ENCODE measurements at regions not wholly inside any gene's neighbourhood (a gene's known extent, or its start where the extent isn't known, plus 50 kb on each side); places are given as distances from the start of the nearest gene placed in this dataset.
"Not testable (repeated sequence)": the region's sequence is repeated elsewhere in the genome, so short reads cannot be mapped to it uniquely, and the experiment has no call there.

- not testable (repeated sequence) for DNase-seq
Measured at GRCh38 chr14:105639969-105640931, 113.9 kb downstream of the TMEM121 start.

- no peak for DNase-seq
Measured at GRCh38 chr14:105641075-105641937, 114.9 kb downstream of the TMEM121 start.

- not testable (repeated sequence) for DNase-seq
Measured at GRCh38 chr14:105641951-105642350, 115.6 kb downstream of the TMEM121 start.

GRCh38 chr14:105642486-105642885 is 116.1 kb downstream of the TMEM121 start:
- not testable (repeated sequence) for DNase-seq

- DNase-seq: not testable (repeated sequence)
Measured at GRCh38 chr14:105643406-105644052, 117.1 kb downstream of the TMEM121 start.

- not testable (repeated sequence) for DNase-seq
Measured at GRCh38 chr14:105644053-105644435, 117.7 kb downstream of the TMEM121 start.

- not testable (repeated sequence) for DNase-seq
Measured at GRCh38 chr14:105644457-105644856, 118.1 kb downstream of the TMEM121 start.

GRCh38 chr14:105644891-105645290 is 118.5 kb downstream of the TMEM121 start:
- not testable (repeated sequence) for DNase-seq

GRCh38 chr14:105645389-105645788 is 119.0 kb downstream of the TMEM121 start:
- DNase-seq: not testable (repeated sequence)

GRCh38 chr14:105646175-105646574 is 119.8 kb downstream of the TMEM121 start:
- no peak for DNase-seq

- DNase-seq: not testable (repeated sequence)
Measured at GRCh38 chr14:105646711-105647281, 120.4 kb downstream of the TMEM121 start.

- DNase-seq: not testable (repeated sequence)
Measured at GRCh38 chr14:105647426-105647783, 121.0 kb downstream of the TMEM121 start.

- DNase-seq: no peak
Measured at GRCh38 chr14:105647784-105648608, 121.6 kb downstream of the TMEM121 start.

GRCh38 chr14:105648609-105649535 is 122.5 kb downstream of the TMEM121 start:
- not testable (repeated sequence) for DNase-seq

- DNase-seq: not testable (repeated sequence)
Measured at GRCh38 chr14:105652317-105652716, 125.9 kb downstream of the TMEM121 start.

- not testable (repeated sequence) for DNase-seq
Measured at GRCh38 chr14:105653921-105654320, 127.5 kb downstream of the TMEM121 start.

- not testable (repeated sequence) for DNase-seq
Measured at GRCh38 chr14:105659255-105659654, 132.9 kb downstream of the TMEM121 start.

GRCh38 chr14:105659935-105660527 is 133.6 kb downstream of the TMEM121 start:
- DNase-seq: no peak

GRCh38 chr14:105660816-105661531 is 134.6 kb downstream of the TMEM121 start:
- DNase-seq: no peak

Measured in activated CD8-positive, alpha-beta memory T cell treated with anti-CD3 and anti-CD28 coated beads, Interleukin-2, amount 50 U/mL, for 48 hours (primary cell).